ENCODE measurements at regions not wholly inside any gene's neighbourhood (a gene's known extent, or its start where the extent isn't known, plus 50 kb on each side); places are given as distances from the start of the nearest gene placed in this dataset.
"Not testable (repeated sequence)": the region's sequence is repeated elsewhere in the genome, so short reads cannot be mapped to it uniquely, and the experiment has no call there.

- DNase-seq (ENCODE audit: low spot score), result no peak
Observed at GRCh38 chr12:28776220-28776619, 372.9 kb upstream of the FAR2 start.

GRCh38 chr12:28776913-28777422, 372.1 kb upstream of the FAR2 start:
- DNase-seq (ENCODE audit: low spot score), result no peak

DNA sequence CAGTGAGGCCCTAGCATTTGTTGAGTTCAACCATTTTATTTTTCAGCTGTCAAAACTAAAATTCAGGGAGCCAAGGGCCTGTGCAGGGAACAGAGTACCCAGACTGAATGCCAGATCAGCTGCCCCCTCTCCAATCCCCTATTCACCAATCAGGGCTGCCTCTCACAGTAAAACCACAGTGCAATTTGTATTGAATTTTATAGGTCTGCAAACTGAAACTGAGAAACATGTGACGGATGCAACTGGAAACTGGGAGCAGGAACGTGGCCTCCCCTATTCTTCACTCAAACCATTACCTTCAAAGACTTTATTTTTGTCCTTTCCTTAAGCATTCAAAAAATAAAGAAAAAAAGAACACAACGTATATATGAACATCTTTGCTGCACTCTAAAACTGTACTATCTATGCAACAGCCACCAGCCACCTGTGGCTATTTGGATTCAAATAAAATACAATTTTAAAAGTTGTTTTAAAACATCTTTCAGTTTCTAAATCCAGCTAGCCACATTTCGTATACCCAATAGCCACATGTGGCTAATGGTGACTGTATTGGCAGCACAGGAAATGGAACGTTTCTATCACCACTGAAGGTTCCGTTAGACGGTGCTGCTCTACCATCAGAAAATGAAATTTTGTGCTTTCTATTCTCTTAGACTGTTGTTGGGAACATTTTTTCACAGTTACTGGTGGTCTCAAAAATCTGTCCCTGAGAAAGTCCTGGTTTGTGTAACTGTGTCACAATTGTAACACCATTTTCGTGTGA, 371.3 kb upstream of the FAR2 start:
- no peak for DNase-seq (ENCODE audit: low spot score)

DNA sequence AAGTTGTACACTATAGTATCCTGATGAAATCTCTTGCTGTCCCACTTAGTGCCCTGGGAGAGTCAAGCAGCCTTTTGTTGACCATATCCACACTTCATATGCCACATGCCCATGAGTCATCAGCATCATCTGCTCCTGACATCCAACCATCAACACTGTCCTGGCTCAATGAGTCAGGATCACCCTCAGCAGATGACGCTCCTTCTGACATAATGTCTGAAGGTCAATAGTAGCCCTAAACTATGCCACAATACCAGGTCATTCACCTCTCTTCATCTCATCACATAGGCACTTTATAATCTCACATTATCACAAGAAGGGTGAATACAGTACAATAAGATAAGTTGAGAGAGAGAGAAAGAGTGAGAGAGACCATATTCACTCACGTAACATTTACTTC, 369.0 kb upstream of the FAR2 start:
- no peak for DNase-seq (ENCODE audit: low spot score)

DNA sequence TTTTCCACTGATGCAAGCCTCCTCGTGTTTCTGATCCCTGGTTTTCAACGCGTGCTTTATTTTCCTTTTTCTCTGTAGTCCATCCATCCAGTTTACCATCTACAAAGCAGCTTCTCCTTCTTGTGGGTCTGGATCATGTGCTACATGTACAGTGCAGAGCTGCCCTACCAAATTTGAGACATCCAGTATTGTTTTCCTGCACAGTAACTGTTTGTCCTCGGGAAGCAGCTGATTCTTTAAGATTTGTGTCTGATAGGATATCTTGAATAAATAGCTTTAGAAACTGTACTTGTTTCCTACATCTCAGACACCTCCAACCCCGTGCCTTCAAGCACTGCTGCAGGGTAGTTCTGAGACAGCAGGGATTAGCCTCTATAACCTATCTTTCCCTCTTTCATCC, 368.1 kb upstream of the FAR2 start:
- DNase-seq (ENCODE audit: low spot score), result no peak

- DNase-seq (ENCODE audit: low spot score), result no peak
Observed at GRCh38 chr12:28781671-28782652, 367.1 kb upstream of the FAR2 start.

DNA sequence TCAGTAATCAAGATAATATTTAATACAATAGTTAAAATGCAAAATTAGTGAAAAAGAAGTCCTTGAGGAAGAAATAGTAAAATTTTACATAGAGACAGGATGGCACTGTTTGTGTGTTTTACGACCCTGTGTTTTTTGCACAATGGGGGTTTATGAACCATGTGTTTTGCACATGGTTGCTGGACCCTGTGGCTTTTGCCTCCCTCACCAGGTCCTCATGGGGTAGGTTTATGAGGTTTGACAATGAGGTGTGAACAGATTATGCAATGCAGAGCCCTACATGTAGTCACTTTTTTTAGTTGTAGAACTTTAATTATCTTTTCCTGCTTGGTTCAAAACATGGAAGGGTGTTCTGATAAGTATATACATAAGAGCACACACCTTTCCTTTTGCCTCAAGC, 366.3 kb upstream of the FAR2 start:
- DNase-seq (ENCODE audit: low spot score), result no peak

- DNase-seq (ENCODE audit: low spot score), result no peak
Observed at GRCh38 chr12:28787151-28787550, 361.9 kb upstream of the FAR2 start.

DNA sequence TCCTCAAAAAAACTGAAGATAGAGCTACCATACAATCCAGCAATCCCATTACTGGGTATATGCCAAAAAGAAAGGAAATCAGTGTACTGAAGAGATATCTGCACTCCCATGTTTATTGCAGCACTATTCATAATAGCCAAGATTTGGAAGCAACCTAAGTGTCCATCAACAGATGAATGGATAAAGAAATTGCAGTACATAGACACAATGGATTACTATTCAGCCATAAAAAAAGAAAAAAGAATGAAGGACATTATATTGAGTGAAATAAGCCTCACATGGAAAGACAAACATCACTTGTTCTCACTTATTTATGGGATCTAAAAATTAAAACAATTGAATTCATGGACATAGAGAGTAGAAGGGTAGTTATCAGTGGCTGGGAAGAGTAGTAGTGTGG, 360.8 kb upstream of the FAR2 start:
- DNase-seq (ENCODE audit: low spot score), result not testable (repeated sequence)

DNA sequence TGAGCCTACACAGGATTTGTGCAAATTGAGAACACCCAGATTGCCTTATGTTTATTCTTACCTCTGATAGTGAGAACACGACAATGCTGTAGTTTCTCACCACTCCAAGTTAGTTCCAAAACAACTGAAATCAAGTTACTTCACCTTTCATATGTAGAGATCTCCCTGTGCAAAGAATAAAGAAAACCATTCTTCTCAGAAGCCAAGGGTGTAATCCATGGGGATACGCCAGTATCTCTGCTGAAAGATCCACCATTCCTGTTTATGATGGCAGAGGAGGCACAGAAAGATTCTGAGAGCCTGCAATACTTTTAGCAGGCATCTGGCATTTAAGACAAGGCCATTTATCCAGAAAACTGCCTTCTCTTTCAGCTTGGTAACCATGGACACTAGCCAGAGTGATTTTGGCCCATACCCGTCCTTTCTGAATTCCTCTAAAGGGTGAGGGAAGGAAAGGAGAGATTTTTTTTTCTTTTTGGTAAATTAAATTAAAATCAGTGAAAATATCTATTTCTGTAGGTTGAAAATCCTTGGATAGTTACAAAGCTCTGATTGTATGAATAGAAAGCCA, 355.4 kb upstream of the FAR2 start:
- DNase-seq (ENCODE audit: low spot score), result no peak

- DNase-seq (ENCODE audit: low spot score), result no peak
Observed at GRCh38 chr12:28794211-28794610, 354.9 kb upstream of the FAR2 start.

DNA sequence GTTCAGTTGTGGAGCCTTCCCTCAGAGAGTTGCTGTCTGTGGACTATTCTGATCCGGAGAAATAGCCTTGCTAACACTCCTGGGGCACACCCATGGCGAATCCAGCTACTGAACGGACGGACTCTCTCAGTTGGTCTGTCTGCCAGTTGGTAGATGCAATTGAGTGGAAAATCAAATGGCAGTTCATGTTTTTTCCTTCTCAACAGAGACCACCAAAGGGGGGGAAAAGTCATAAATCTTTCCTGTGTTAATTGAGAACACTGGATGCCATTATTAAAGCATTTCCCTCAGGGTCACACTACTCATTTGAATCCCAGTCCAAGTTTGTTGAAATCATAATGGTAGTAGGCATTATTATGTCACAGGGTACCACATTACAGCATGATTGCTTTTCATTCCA, 354.3 kb upstream of the FAR2 start:
- DNase-seq (ENCODE audit: low spot score), result no peak

- no peak for DNase-seq (ENCODE audit: low spot score)
Observed at GRCh38 chr12:28795311-28795710, 353.8 kb upstream of the FAR2 start.

GRCh38 chr12:28799348-28799747, 349.7 kb upstream of the FAR2 start:
- no peak for DNase-seq (ENCODE audit: low spot score)

DNA sequence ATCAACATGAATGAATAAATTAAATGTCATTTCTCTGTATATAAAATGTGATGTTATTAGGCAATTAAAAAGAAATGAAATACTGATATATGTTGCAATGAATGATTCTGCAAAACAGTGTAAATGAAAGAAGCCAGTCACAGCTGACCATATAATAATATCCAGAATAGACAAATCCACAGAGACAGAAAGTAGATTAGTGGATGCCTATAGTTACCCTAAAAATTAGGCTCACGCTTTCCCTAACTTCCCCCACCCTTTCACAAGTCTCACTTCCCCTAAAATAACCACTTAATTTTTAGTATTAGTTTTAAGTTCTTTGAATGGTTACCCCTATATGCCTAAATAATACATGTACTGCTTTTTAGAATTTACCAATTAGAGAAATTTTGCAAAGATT, 348.9 kb upstream of the FAR2 start:
- DNase-seq (ENCODE audit: low spot score), result no peak

DNA sequence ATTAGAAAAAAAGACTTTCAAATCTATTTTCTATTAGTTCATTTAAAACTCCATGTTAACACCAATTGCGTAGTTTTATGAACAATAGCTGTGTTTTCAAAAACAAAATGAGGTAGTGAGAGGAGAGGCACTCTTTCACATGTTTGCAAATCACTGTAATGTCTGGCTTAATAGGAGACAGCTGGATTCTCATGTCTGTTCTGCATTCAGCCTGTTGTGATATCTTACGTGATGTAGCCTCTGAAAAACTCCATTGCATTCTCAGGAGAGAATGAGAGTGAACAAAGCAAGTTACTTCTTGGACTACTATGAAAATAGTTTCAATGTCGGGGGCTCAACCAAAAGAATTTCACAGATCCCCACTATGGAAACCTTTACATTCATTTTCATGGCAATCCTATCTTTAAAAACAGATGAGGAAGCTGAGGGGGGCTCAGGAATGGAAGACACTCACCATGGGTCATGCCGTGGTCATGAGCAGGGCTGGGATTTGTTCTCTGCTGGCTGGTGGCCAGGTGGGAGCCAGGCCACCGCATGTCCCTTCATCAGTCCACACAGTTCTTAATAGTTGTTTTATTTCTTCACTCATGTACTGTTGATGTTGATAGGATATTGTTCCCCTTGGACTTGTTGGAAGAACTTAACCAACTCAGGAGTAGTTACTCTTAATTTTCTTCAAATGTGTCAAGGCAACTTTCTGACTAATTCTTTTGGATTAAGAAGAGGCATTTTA, 346.2 kb upstream of the FAR2 start:
- DNase-seq (ENCODE audit: low spot score), result no peak

- no peak for DNase-seq (ENCODE audit: low spot score)
Observed at GRCh38 chr12:28807535-28807934, 341.5 kb upstream of the FAR2 start.

DNA sequence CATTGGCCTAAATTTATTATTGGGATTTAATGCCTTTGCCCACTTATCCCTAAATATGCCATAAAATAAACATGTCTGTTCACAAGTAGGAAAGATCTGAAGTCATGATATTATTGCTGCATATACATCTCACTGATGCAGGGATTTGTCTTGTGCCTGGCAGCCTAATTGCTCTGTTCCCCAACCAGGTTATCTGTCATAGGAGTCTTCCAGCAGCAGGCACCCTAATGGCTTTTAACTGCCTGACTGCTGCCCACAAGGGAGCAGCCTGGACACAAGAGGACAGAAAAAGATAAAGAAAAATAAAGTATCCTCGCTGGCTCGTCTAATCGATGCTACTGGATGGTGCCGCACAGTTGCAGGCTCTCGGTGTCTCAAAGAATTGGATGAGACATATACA, 337.6 kb upstream of the FAR2 start:
- no peak for DNase-seq (ENCODE audit: low spot score)

GRCh38 chr12:28814246-28814645, 334.8 kb upstream of the FAR2 start:
- DNase-seq (ENCODE audit: low spot score), result no peak

DNA sequence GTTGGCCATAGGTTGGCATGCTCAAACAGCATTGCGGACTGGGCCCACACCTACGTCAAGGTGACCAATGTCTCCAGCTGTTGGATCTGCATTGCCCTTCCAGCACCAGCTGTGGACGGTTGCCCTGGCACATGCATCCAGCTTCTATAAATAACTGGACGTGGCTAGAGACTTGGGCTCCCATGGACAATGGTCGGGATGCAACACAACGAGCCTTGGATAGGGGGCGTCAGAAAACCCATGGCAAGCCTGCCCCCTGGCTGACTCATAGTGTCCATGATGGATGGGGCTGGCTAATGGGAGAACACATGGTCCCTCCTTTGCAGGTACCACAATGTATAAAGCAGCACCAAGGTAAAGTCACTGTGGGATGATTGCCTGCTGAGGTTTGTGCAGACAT, 331.6 kb upstream of the FAR2 start:
- no peak for DNase-seq (ENCODE audit: low spot score)

DNA sequence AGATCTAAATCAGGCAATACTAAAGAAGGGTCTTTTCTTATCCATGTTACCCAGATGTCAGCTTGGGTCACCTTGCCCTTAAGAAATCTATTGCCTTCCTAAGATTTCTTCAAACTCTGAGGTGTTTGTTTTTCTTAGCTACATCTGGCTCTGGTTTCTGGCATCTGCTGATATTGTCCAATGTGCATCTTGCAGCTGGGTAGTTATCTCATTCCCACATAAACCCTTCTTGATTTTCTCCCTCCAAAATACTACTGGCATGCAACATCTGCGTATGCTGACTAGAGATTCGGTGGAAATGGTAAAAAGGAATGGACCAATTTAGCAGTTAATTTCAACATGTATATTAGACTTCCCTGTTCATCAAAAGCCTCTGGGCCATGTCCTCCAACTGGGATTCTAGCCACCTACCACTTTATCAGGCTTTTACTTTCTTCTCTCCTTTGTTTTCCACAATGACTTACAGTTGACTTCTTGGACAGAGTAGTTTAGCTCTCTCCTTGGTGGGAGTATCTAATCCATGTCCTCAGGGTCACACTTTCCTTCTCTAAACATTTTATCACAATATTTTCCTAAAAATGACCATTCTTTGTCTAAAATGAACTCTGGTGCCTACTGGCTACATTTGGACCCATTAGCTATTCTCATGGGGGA, 324.8 kb upstream of the FAR2 start:
- DNase-seq (ENCODE audit: low spot score), result no peak

- no peak for DNase-seq (ENCODE audit: low spot score)
Observed at GRCh38 chr12:28824849-28825248, 324.2 kb upstream of the FAR2 start.

Measured in HuH-7 (cell line).